SK-N-MC (cell line): ENCODE measurements at regions not wholly inside any gene's neighbourhood (a gene's known extent, or its start where the extent isn't known, plus 50 kb on each side); places are given as distances from the start of the nearest gene placed in this dataset.

ENCODE experiments used
- DNase-seq: peaks from one replicate; pipeline ENCODE4 v3.0.0-alpha.2; 2011; ENCODE audit warnings: low read depth, low spot score
- H3K27ac ChIP-seq: fragments of 200-600 bp; sonication (generic); 2 replicates; pipeline ENCODE4 v1.5.1; 2016; ENCODE audit warnings: mixed run types
- H3K36me3 ChIP-seq: fragments of 200-600 bp; sonication (generic); 2 replicates; pipeline ENCODE4 v1.6.1; 2017; ENCODE audit warnings: antibody characterized with exemption, low read length, mixed read lengths; ENCODE audit not compliant: insufficient read depth
- H3K4me3 ChIP-seq: fragments of 200-600 bp; sonication (generic); 2 replicates; pipeline ENCODE4 v1.5.1; 2016
- H3K9ac ChIP-seq: fragments of 200-600 bp; sonication (generic); 2 replicates; pipeline ENCODE4 v1.8.0; 2017; ENCODE audit warnings: mixed run types, mixed read lengths; ENCODE audit not compliant: insufficient read length
- H3K9me3 ChIP-seq: fragments of 200-600 bp; sonication (generic); 2 replicates; pipeline ENCODE4 v1.6.1; 2017; ENCODE audit warnings: low read depth, mild to moderate bottlenecking, antibody characterized with exemption, low read length, moderate library complexity, mixed read lengths
- EZH2 ChIP-seq: fragments of 200-600 bp; sonication (generic); IDR thresholded peaks from one replicate; pipeline ENCODE4 v1.6.1; 2017; ENCODE audit warnings: antibody characterized with exemption
- FOXP2 ChIP-seq: optimal IDR thresholded peaks from 2 replicates; pipeline ENCODE3; 2011; ENCODE audit warnings: mild to moderate bottlenecking, moderate library complexity; ENCODE audit not compliant: insufficient read depth; ENCODE audit errors: extremely low read length, control extremely low read depth
- POLR2AphosphoS5 ChIP-seq: IDR thresholded peaks from 2 replicates; pipeline ENCODE4 v1.6.1; 2012; ENCODE audit warnings: mild to moderate bottlenecking, low read depth, low read length, borderline replicate concordance

- H3K27ac ChIP-seq, result no peak overlapping the region
- no peak overlapping the region for H3K4me3 ChIP-seq
- no peak for DNase-seq
- no peaks in the 10 kb centered on the region for H3K9me3 ChIP-seq
- H3K9ac ChIP-seq, result no peak overlapping the region
- TF ChIP-seq FOXP2 (no peak), EZH2 (no peak), POLR2AphosphoS5 (no peak)
- H3K36me3 ChIP-seq, result no peaks in the 10 kb centered on the region
Observed at GRCh38 chr4:152029631-152030030, 268.8 kb upstream of the GATB start.

DNA sequence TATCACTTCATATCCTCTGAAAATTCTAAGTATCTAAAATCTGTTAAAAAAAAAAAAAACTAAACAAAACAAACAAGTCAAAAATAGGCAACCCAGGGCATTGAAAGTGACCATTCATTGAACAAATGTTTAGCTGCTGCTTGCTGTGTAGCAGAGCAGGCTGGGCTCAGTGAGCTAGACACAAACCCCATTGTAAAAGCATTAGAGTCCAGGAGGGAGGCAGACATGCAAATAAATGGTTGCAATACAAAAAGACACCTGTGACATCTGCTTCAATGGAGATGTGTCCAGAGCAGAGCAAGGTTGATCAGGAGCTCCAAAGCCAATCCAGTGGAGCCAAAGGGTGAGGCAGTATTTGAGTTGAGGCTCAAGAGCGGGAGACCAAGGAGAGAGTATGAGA lies 267.3 kb upstream of the GATB start:
- Histone ChIP-seq H3K9ac (no peak overlapping the region), H3K27ac (no peak overlapping the region), H3K9me3 (no peaks in the 10 kb centered on the region), H3K36me3 (no peaks in the 10 kb centered on the region), H3K4me3 (no peak overlapping the region)
- no peak for DNase-seq
- TF ChIP-seq EZH2, result no peak
- no peak for TF ChIP-seq POLR2AphosphoS5
- no peak for TF ChIP-seq FOXP2

DNA sequence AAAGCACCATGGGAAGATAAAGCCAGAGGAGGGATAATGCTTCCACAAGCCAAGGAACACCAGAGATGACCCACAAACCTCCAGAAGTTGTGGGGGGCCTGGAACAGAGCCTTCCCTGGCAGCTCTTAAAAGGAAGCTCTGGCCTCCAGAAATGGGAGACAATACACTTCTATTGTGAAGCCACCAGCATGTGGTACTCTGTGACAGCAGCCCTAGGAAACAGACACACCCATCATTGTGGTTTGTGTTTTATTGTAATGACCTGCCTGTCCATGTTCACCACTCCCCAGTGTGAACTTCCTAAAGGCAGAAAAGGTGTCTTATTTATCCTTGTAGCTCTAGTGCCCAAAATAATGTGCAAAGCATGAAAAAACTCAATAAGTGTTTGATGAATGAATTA lies 264.1 kb upstream of the GATB start:
- no peak overlapping the region for H3K27ac ChIP-seq
- no peak for TF ChIP-seq POLR2AphosphoS5
- TF ChIP-seq EZH2, result no peak
- no peak for TF ChIP-seq FOXP2
- H3K9ac ChIP-seq, result no peak overlapping the region

DNA sequence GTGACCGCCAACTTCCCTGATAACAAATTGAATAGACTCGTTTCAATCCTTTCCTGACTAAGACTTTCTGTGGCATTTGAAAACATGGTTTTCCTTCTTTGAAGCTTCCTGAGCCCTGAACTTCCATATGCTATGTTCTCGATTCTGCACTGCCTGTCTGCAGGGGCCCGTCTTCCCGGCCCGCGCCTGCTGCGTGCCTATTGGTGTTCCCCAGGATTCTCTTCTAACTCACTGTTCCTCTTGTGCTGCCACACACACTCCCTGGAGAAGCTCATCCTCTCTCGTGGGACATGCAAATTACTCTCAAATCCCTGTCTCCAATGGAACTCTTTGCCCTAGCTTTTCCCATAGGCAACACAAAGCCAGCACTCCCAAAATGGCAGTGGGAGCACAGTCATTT lies 262.9 kb upstream of the GATB start:
- Histone ChIP-seq H3K9ac (no peak overlapping the region), H3K36me3 (no peaks in the 10 kb centered on the region), H3K27ac (no peak overlapping the region), H3K4me3 (no peak overlapping the region), H3K9me3 (no peaks in the 10 kb centered on the region)
- no peak for TF ChIP-seq FOXP2
- TF ChIP-seq POLR2AphosphoS5, result no peak
- no peak for TF ChIP-seq EZH2
- DNase-seq, result no peak

More for the DNA sequence above, 264.1 kb upstream of the GATB start:
- Histone ChIP-seq H3K9me3 (no peaks in the 10 kb centered on the region), H3K36me3 (no peaks in the 10 kb centered on the region), H3K4me3 (no peak overlapping the region)
- DNase-seq, result no peak

GRCh38 chr4:152022543-152022942 lies 261.7 kb upstream of the GATB start:
- no peak for DNase-seq
- no peak overlapping the region for H3K9ac ChIP-seq
- no peak overlapping the region for H3K27ac ChIP-seq
- no peaks in the 10 kb centered on the region for H3K36me3 ChIP-seq
- TF ChIP-seq POLR2AphosphoS5 (no peak), FOXP2 (no peak), EZH2 (no peak)
- H3K4me3 ChIP-seq, result no peak overlapping the region
- H3K9me3 ChIP-seq, result no peaks in the 10 kb centered on the region

DNA sequence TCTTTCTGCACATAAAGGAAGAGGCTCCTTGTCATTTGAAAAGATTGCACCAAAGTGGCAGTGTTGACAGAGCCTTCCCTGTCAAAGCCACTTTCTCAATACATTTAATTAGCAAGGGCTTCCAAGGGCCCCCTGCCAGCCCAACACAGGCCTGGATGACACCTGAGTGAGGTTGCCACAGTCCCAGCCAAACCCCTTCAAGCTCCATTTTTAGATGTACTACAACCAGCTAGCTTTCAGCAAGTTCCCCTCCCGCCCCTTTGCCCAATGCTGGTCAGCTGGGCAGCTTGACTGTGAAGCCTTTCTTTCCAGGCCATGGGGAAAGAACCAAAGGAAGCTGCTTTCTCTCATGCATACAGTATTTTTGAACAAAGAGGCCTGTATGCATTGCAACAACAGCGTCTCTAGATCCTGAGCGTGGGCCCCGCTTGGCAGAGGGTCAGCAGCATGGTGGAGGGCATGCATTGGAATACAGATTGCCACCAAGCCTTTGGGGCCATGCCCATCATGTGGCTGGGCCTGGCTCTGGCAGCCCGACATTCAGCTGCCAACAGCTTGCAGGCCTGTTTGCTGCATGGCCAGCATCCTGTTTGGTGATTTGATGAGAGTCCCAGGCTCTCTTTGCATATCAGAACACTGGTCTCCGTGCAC lies 261.1 kb upstream of the GATB start:
- H3K36me3 ChIP-seq, result no peaks in the 10 kb centered on the region
- no peak for TF ChIP-seq POLR2AphosphoS5
- TF ChIP-seq FOXP2, result no peak
- no peak for TF ChIP-seq EZH2
- H3K9ac ChIP-seq, result no peak overlapping the region
- no peaks in the 10 kb centered on the region for H3K9me3 ChIP-seq
- no peak overlapping the region for H3K4me3 ChIP-seq
- no peak for DNase-seq
- no peak overlapping the region for H3K27ac ChIP-seq

- Histone ChIP-seq H3K27ac (no peak overlapping the region), H3K36me3 (no peaks in the 10 kb centered on the region), H3K9me3 (no peaks in the 10 kb centered on the region), H3K9ac (no peak overlapping the region), H3K4me3 (no peak overlapping the region)
- no peak for DNase-seq
- TF ChIP-seq EZH2 (no peak), POLR2AphosphoS5 (no peak), FOXP2 (no peak)
Observed at GRCh38 chr4:152020073-152020472, 259.3 kb upstream of the GATB start.

GRCh38 chr4:152016303-152016620 lies 255.5 kb upstream of the GATB start:
- DNase-seq, result no peak
- Histone ChIP-seq H3K36me3 (no peaks in the 10 kb centered on the region), H3K9me3 (no peaks in the 10 kb centered on the region), H3K4me3 (no peak overlapping the region), H3K27ac (no peak overlapping the region), H3K9ac (no peak overlapping the region)
- TF ChIP-seq FOXP2 (no peak), EZH2 (no peak), POLR2AphosphoS5 (no peak)

DNA sequence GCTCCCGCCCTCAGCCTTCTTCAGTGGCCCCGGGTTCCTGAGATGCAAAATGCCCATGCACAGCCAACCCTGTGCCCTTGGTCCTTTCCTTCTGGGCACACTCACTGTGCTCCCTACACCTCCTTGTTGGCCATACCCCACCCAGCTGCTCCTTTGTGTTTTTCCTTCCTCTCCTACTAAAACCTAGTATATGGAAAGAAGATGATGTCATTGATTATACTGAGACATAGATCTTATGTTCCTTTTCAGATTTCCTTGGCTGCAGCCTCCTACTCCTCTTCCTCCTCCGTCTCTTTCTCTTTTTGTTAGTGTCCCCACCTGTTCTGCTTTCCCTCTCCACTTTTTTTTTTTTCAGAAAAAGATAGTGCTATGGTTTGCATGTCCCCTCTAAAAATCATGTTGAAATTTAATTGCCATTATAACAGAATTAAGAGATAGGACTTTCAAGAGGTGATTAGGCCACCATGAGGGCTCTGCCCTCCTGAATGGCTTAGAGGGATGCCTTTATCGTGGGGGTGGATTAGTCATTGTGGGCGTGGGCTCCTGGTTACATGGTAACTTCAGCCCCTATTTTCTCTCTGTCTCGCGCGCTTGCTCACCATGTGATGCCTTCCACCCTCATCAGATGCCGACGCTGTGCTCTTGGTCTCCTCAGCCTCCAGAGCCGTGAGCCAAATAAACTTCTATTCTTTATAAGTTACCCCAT lies 254.9 kb upstream of the GATB start:
- Histone ChIP-seq H3K9me3 (no peaks in the 10 kb centered on the region), H3K27ac (no peak overlapping the region), H3K4me3 (no peak overlapping the region), H3K9ac (no peak overlapping the region), H3K36me3 (no peaks in the 10 kb centered on the region)
- no peak for DNase-seq
- no peak for TF ChIP-seq POLR2AphosphoS5
- TF ChIP-seq EZH2, result no peak
- TF ChIP-seq FOXP2, result no peak
